HCT116 (cell line): ENCODE measurements at regions not wholly inside any gene's neighbourhood (a gene's known extent, or its start where the extent isn't known, plus 50 kb on each side); places are given as distances from the start of the nearest gene placed in this dataset.

Source experiments
- ATAC-seq: fragments of 200-7000 bp; cut with Tn5 transposase; 2 replicates; pipeline ENCODE4 v1.9.1; 2020; ENCODE audit warnings: mild to moderate bottlenecking, moderate library complexity
- BruUV-seq: library from RNA; stranded (reverse); fragments of 400-500 nt; replicated peaks from 2 replicates; lab custom pipeline; 2021; lab: Mats Ljungman, UMichigan
- CTCF ChIA-PET: fragments of 300-600 bp; sonication (Branson Sonifier 250); formaldehyde crosslinking; loops from one replicate; lab custom pipeline; 2021; ENCODE audit warnings: antibody characterized with exemption; lab: Charles Lee
- POLR2A ChIA-PET: fragments of 300-600, 350-600 bp; sonication (Branson Sonifier 250); formaldehyde crosslinking; loops from one replicate; lab custom pipeline; 2021; ENCODE audit warnings: antibody characterized with exemption; lab: Charles Lee
- RAD21 ChIA-PET, 2 experiments: fragments of 300-600 bp; sonication (Branson Sonifier 250); formaldehyde crosslinking; loops; one replicate each; lab custom pipeline; 2023; ENCODE audit warnings: low total read pairs in 2 of 2; ENCODE audit not compliant: uncharacterized antibody in 2 of 2, unreplicated experiment in 2 of 2, low non-redundant PET in 1 of 2; lab: Charles Lee
- DNase-seq: peaks from one replicate; pipeline ENCODE4 v3.0.0-alpha.2; 2010; ENCODE audit warnings: low read depth, low spot score
- H2AFZ ChIP-seq: fragments of 200-600 bp; shearing (Covaris generic), sonication (generic); 2 replicates; pipeline ENCODE4 v1.6.1; 2017; ENCODE audit warnings: low read depth, mixed run types, mixed read lengths, antibody characterized with exemption, low read length; ENCODE audit not compliant: poor library complexity, severe bottlenecking
- H3K27ac ChIP-seq: 2 replicates; pipeline ENCODE4 v1.5.1; 2012; ENCODE audit warnings: low read depth, low read length
- H3K27me3 ChIP-seq: fragments of 200-600 bp; sonication (generic); 2 replicates; pipeline ENCODE4 v1.6.1; 2016; ENCODE audit warnings: mixed run types, low read length, mixed read lengths; ENCODE audit not compliant: insufficient read depth
- H3K36me3 ChIP-seq, 2 experiments: fragments of 200-500 bp in 1 of 2; fragments of 200-600 bp in 1 of 2; sonication (Bioruptor generic) in 1 of 2; sonication (generic) in 1 of 2; 2 replicates each; pipeline versions ENCODE4 v1.5.1 to v1.6.1; 2014 to 2016; ENCODE audit warnings: low read length in 2 of 2, inconsistent platforms in 1 of 2, mixed read lengths in 1 of 2, mixed run types in 1 of 2; ENCODE audit not compliant: insufficient read depth in 2 of 2, control insufficient read depth in 1 of 2
- H3K4me1 ChIP-seq, 2 experiments: fragments of 200-600 bp in 1 of 2; sonication (generic) in 1 of 2; 2 replicates each; pipeline versions ENCODE4 v1.5.1 to v1.6.1; 2012 to 2017; ENCODE audit warnings: low read length in 2 of 2, inconsistent platforms in 1 of 2, mild to moderate bottlenecking in 1 of 2, mixed read lengths in 1 of 2, mixed run types in 1 of 2, moderate library complexity in 1 of 2; ENCODE audit not compliant: insufficient read depth in 2 of 2, control insufficient read depth in 1 of 2
- H3K4me2 ChIP-seq: fragments of 200-600 bp; sonication (generic); 2 replicates; pipeline ENCODE4 v1.6.1; 2017; ENCODE audit warnings: mixed run types, low read length, mixed read lengths
- H3K4me3 ChIP-seq, 2 experiments: fragments of 200-600 bp in 1 of 2; sonication (generic) in 1 of 2; replicated peaks in 1 of 2; 2 replicates each; pipeline ENCODE4 v1.5.1; 2011 to 2016; ENCODE audit warnings: low read length in 2 of 2, control low read depth in 1 of 2, low read depth in 1 of 2, mild to moderate bottlenecking in 1 of 2, mixed read lengths in 1 of 2, mixed run types in 1 of 2
- H3K79me2 ChIP-seq: fragments of 200-600 bp; sonication (generic); 2 replicates; pipeline ENCODE4 v1.6.1; 2017; ENCODE audit warnings: mild to moderate bottlenecking, mixed run types, low read length, moderate library complexity, mixed read lengths; ENCODE audit not compliant: insufficient read depth
- H3K9ac ChIP-seq: fragments of 200-600 bp; sonication (generic); 2 replicates; pipeline ENCODE4 v1.6.1; 2016; ENCODE audit warnings: low read length, mixed read lengths
- H3K9me2 ChIP-seq: fragments of 200-600 bp; sonication (generic), shearing (Covaris generic); 2 replicates; pipeline ENCODE4 v1.6.1; 2017; ENCODE audit warnings: mixed run types, mild to moderate bottlenecking, moderate library complexity; ENCODE audit not compliant: insufficient read depth
- H3K9me3 ChIP-seq, 2 experiments: fragments of 200-500 bp in 1 of 2; fragments of 200-600 bp in 1 of 2; sonication (Bioruptor generic) in 1 of 2; sonication (generic) in 1 of 2; 2 replicates each; pipeline ENCODE4 v1.6.1; 2014 to 2017; ENCODE audit warnings: low read length in 2 of 2, mixed read lengths in 2 of 2, inconsistent platforms in 1 of 2, low read depth in 1 of 2, mild to moderate bottlenecking in 1 of 2, mixed run types in 1 of 2, moderate library complexity in 1 of 2; ENCODE audit not compliant: control insufficient read depth in 1 of 2, insufficient read depth in 1 of 2
- H4K20me1 ChIP-seq: fragments of 200-600 bp; sonication (generic), shearing (Covaris generic); 2 replicates; pipeline ENCODE4 v1.6.1; 2017; ENCODE audit warnings: mixed run types, mild to moderate bottlenecking, moderate library complexity; ENCODE audit not compliant: insufficient read depth
- EZH2 ChIP-seq: fragments of 200-600 bp; sonication (generic); IDR thresholded peaks from 2 replicates; pipeline ENCODE4 v1.6.1; 2017; ENCODE audit warnings: antibody characterized with exemption, mixed run types
- RAD21 ChIP-seq: IDR thresholded peaks from 2 replicates; pipeline ENCODE4 v1.6.1; 2012; ENCODE audit warnings: low read depth, mild to moderate bottlenecking
- REST ChIP-seq: IDR thresholded peaks from 2 replicates; pipeline ENCODE4 v1.6.1; 2012; ENCODE audit warnings: low read depth
- intact Hi-C: fragments of 100-400 bp; cut with micrococcal nuclease; formaldehyde crosslinking; loops from 2 replicates; pipeline ENCODE4 v1.10.0; 2022

- no peaks in the 10 kb centered on the region for H3K4me1 ChIP-seq
- RAD21 ChIA-PET, result no interaction called here
- H3K27me3 ChIP-seq, result no peaks in the 10 kb centered on the region
- no peaks in the 10 kb centered on the region for H4K20me1 ChIP-seq
- POLR2A ChIA-PET, result no interaction called here
- H3K4me2 ChIP-seq, result no peak overlapping the region
- ATAC-seq (no peak), DNase-seq (no peak)
- no peaks in the 10 kb centered on the region for H3K79me2 ChIP-seq
- CTCF ChIA-PET, result no interaction called here
- no peak for TF ChIP-seq REST
- TF ChIP-seq RAD21, result no peak
- no peaks in the 10 kb centered on the region for H3K9me2 ChIP-seq
- no peaks in the 10 kb centered on the region for H3K36me3 ChIP-seq
- BruUV-seq, result no TSS peak
- no peaks in the 10 kb centered on the region for H3K9me3 ChIP-seq
- H3K27ac ChIP-seq, result no peak overlapping the region
- no peak overlapping the region for H2AFZ ChIP-seq
- H3K9ac ChIP-seq, result no peak overlapping the region
- H3K4me3 ChIP-seq, result no peak overlapping the region
- intact Hi-C loops, result no loop called here
Measured at GRCh38 chr1:81606656-81607055, 194.1 kb upstream of the ADGRL2 start.

GRCh38 chr1:81605023-81605422 is 195.7 kb upstream of the ADGRL2 start:
- no peak for ATAC-seq

More at GRCh38 chr1:81605023-81605422, 195.7 kb upstream of the ADGRL2 start:
- BruUV-seq, result no TSS peak
- no peaks in the 10 kb centered on the region for H3K27me3 ChIP-seq
- no peak overlapping the region for H3K4me3 ChIP-seq
- intact Hi-C loops, result no loop called here
- no peaks in the 10 kb centered on the region for H3K36me3 ChIP-seq
- H2AFZ ChIP-seq, result no peak overlapping the region
- no peaks in the 10 kb centered on the region for H3K9me2 ChIP-seq
- no peak overlapping the region for H3K27ac ChIP-seq
- H3K79me2 ChIP-seq, result no peaks in the 10 kb centered on the region
- H3K4me2 ChIP-seq, result no peak overlapping the region
- ChIA-PET POLR2A (no interaction called here), CTCF (no interaction called here), RAD21 (no interaction called here)
- no peaks in the 10 kb centered on the region for H3K4me1 ChIP-seq
- no peak overlapping the region for H3K9ac ChIP-seq
- DNase-seq, result no peak
- no peaks in the 10 kb centered on the region for H3K9me3 ChIP-seq
- H4K20me1 ChIP-seq, result no peaks in the 10 kb centered on the region
- no peak for TF ChIP-seq EZH2
- TF ChIP-seq RAD21, result no peak
- TF ChIP-seq, all 23 proteins: peak for 0
